Natural killer cell treated with Interleukin-12 subunit alpha and Interleukin-12 subunit beta and Interleukin-15 and Interleukin-18, amount 100 ng/mL, for 72 hours (primary cell): ENCODE measurements at regions not wholly inside any gene's neighbourhood (a gene's known extent, or its start where the extent isn't known, plus 50 kb on each side); places are given as distances from the start of the nearest gene placed in this dataset.
"Not testable (repeated sequence)": the region's sequence is repeated elsewhere in the genome, so short reads cannot be mapped to it uniquely, and the experiment has no call there.

ENCODE experiments used
- ATAC-seq, 2 donors: fragments of 150-1000 bp; cut with Tn5 transposase in 1 of 2; sonication (Bioruptor Pico), chemical (Tn5 transposase) in 1 of 2; 2 replicates each; pipeline ENCODE4 v1.10.0; 2021
- DNase-seq: peaks from one replicate; pipeline ENCODE4 v3.0.0; 2022; ENCODE audit warnings: low spot score
- H3K27ac Mint-ChIP-seq, 2 donors: 1 replicate in 1 of 2; 2 replicates in 1 of 2; pipeline ENCODE4 v1.8.0; 2022; ENCODE audit warnings: mixed read lengths in 2 of 2, mild to moderate bottlenecking in 1 of 2, moderate library complexity in 1 of 2
- H3K27me3 Mint-ChIP-seq, 2 donors: 1 replicate in 1 of 2; 2 replicates in 1 of 2; pipeline ENCODE4 v1.8.0; 2022; ENCODE audit warnings: mixed read lengths in 2 of 2
- H3K36me3 Mint-ChIP-seq: one replicate; pipeline ENCODE4 v1.8.0; 2022; ENCODE audit warnings: mixed read lengths
- H3K4me1 Mint-ChIP-seq, 2 donors: 1 replicate in 1 of 2; 2 replicates in 1 of 2; pipeline ENCODE4 v1.8.0; 2022; ENCODE audit warnings: low read depth in 2 of 2, mixed read lengths in 2 of 2, mild to moderate bottlenecking in 1 of 2
- H3K4me3 Mint-ChIP-seq: one replicate; pipeline ENCODE4 v1.8.0; 2022; ENCODE audit warnings: mixed read lengths
- H3K9me3 Mint-ChIP-seq: 2 replicates; pipeline ENCODE4 v1.8.0; 2022; ENCODE audit warnings: mixed read lengths

DNA sequence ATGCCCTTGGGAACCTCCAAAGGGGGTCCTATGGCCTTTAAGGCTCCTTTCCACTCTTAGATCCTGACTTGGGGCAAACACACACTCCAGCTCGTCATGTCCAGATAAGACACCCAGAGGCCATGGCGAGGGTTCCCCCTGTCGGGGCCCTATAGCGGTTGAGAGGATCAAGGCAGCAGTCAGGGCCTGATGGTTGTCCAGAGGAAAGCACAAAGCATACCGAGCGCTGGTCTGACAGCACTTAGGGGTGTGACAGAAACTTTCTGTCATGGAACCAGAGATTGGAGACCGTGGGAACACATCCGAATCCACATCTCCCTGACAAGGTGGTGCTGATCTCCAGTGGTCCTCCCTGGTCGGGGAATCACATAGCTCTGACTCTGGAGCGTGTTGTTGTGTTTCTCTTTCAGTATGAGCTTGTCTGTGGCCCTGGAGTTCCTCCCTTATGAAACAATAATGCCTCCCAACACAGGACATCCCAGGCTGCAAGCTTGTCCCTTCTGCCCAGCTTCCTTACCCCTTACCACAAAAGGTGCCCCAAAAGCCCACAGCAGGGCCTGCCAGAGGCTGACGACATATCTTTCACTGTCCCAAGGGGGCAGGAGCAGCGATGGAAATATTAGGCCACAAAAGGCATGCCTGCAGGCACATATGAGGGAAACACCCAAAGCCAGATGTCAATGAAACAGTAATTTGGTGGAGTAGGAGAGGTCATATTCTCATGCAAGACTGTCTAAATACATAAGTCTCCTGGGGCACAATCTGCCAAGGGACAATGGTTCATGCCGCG lies 144.2 kb downstream of the ADRA2C start:
- H3K27me3 Mint-ChIP-seq, result peaks cover 26% of the 10 kb centered on the region in 2 donors
- not testable (repeated sequence) for H3K27ac Mint-ChIP-seq, H3K9me3 Mint-ChIP-seq, DNase-seq, ATAC-seq, H3K4me1 Mint-ChIP-seq, H3K4me3 Mint-ChIP-seq, H3K36me3 Mint-ChIP-seq

DNA sequence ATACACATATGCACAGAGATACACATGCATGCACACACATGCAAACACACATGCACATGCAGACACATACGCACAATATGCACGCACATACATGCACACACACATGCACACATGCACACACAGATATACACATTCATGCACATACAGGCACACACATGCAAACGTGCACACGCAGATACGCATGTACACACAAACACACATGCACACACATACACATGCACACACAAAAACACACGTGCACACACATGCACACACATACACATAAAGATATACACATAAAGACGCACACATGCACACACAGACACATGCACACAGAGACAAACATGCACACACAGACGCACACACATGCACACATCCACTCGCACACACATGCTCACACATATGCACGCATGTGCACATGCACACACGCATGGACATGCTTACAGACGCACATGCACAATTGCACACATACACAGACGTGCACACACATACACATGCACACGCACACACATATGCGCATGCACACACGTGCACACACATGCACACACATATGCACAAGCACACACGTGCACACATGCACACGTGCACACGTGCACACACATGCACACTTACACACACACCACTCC lies 145.2 kb downstream of the ADRA2C start:
- no peak overlapping the region for H3K27ac Mint-ChIP-seq
- H3K4me3 Mint-ChIP-seq, result no peak overlapping the region
- H3K4me1 Mint-ChIP-seq, result peaks cover 0 to 4% of the 10 kb centered on the region in 2 donors
- no peaks in the 10 kb centered on the region for H3K36me3 Mint-ChIP-seq
- no peak for ATAC-seq
- H3K27me3 Mint-ChIP-seq, result peaks cover 19 to 24% of the 10 kb centered on the region in 2 donors
- peaks cover 6% of the 10 kb centered on the region for H3K9me3 Mint-ChIP-seq
- DNase-seq, result no peak

DNA sequence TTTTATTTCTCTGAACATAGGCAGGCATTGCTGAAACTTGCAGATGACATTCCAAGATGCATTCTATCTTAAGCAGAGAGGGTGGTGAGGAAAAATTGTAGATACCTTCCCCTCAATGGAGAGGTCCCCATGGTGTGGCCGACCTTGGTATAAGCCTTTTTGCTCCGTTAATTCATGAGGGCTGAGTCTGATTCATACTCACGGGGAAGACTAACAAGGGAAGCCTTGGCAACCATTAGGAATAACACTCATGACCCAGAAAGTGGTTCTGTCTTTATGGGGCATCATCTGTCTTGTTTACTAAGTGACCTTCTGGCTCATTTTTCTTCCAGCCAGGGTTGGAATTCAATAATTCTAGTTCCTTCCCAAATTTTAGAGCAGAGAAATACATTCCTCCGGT lies 148.3 kb downstream of the ADRA2C start:
- not testable (repeated sequence) for H3K27ac Mint-ChIP-seq, DNase-seq, H3K4me1 Mint-ChIP-seq, H3K9me3 Mint-ChIP-seq, ATAC-seq, H3K36me3 Mint-ChIP-seq, H3K4me3 Mint-ChIP-seq
- H3K27me3 Mint-ChIP-seq, result peaks cover 18 to 28% of the 10 kb centered on the region in 2 donors

DNA sequence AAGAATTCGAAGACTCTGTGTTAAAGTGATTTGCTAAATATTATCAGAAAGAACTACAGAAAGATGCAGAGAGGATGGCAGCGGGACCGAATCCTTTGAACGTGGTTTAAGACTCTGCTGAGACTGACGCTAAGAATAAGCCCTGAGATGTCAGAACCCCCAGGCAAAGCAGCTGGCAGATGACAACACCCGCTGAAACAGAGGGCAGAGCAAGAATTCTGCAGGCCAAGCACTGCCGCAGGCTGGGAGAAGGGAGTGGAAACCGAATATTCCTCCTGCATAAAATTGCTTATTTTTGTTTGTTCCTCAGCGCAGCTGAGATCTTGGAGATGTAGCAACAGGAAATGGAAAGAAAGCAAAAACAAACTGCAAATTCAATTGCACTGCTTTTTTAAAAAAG lies 153.3 kb downstream of the ADRA2C start:
- DNase-seq, H3K36me3 Mint-ChIP-seq, ATAC-seq, H3K4me3 Mint-ChIP-seq, H3K27ac Mint-ChIP-seq, H3K9me3 Mint-ChIP-seq, H3K4me1 Mint-ChIP-seq: not testable (repeated sequence)
- H3K27me3 Mint-ChIP-seq, result peaks cover 23 to 29% of the 10 kb centered on the region in 2 donors

DNA sequence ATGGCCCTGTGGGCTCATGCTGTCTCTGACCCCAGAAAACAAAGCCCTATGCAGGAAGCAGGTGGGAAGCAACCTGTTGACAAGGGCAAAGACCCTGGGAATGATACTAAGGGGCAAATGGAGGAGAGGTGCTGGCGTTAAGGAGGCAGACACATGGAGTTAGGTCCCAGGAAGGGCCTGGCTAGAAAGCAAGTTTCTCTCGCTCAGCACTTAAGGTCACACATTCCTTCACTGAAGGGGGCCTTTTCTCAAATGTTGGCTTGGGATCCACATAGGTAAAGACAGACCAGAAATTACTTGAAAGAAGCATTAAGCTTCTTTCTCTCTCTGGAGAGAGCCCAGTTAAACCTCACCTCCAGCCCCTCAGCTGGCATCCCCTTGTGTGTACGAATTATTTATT lies 155.7 kb downstream of the ADRA2C start:
- H3K27ac Mint-ChIP-seq, H3K4me1 Mint-ChIP-seq, ATAC-seq, H3K36me3 Mint-ChIP-seq, H3K9me3 Mint-ChIP-seq, H3K4me3 Mint-ChIP-seq, DNase-seq: not testable (repeated sequence)
- H3K27me3 Mint-ChIP-seq, result peaks cover 17 to 20% of the 10 kb centered on the region in 2 donors

DNA sequence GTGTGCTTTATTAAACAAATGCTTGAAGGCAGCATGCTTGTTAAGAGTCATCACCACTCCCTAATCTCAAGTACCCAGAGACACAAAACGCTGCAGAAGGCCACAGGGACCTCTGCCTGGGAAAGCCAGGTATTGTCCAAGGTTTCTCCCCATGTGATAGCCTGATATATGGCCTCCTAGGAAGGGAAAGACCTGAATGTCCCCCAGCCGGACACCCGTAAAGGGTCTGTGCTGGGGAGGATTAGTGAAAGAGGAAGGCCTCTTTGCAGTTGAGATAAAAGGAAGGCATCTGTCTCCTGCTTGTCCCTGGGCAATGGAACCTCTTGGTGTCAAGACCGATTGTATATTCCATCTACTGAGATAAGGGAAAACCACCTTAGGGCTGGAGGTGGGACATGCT lies 159.7 kb downstream of the ADRA2C start:
- not testable (repeated sequence) for H3K27ac Mint-ChIP-seq, H3K4me3 Mint-ChIP-seq, H3K4me1 Mint-ChIP-seq, H3K9me3 Mint-ChIP-seq, DNase-seq, ATAC-seq, H3K36me3 Mint-ChIP-seq
- peaks cover 10 to 27% of the 10 kb centered on the region in 2 donors for H3K27me3 Mint-ChIP-seq

DNA sequence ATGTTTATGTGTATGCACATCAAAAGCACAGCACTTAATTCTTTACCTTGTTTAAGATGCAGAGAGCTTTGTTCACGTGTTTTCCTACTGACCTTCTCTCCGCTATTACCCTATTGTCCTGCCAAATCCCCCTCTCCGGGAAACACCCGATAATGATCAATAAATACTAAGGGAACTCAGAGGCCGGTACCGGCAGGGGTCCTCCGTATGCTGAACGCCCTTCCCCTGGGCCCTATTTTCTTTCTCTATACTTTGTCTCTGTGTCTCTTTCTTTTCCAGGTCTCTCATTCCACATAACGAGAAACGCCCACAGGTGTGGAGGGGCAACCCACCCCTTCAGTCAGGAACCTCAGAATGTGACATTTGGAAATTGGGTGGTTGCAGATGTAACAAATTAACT lies 160.1 kb downstream of the ADRA2C start:
- ATAC-seq, H3K9me3 Mint-ChIP-seq, H3K36me3 Mint-ChIP-seq, H3K27ac Mint-ChIP-seq, H3K4me3 Mint-ChIP-seq, H3K4me1 Mint-ChIP-seq, DNase-seq: not testable (repeated sequence)
- peaks cover 7 to 24% of the 10 kb centered on the region in 2 donors for H3K27me3 Mint-ChIP-seq

DNA sequence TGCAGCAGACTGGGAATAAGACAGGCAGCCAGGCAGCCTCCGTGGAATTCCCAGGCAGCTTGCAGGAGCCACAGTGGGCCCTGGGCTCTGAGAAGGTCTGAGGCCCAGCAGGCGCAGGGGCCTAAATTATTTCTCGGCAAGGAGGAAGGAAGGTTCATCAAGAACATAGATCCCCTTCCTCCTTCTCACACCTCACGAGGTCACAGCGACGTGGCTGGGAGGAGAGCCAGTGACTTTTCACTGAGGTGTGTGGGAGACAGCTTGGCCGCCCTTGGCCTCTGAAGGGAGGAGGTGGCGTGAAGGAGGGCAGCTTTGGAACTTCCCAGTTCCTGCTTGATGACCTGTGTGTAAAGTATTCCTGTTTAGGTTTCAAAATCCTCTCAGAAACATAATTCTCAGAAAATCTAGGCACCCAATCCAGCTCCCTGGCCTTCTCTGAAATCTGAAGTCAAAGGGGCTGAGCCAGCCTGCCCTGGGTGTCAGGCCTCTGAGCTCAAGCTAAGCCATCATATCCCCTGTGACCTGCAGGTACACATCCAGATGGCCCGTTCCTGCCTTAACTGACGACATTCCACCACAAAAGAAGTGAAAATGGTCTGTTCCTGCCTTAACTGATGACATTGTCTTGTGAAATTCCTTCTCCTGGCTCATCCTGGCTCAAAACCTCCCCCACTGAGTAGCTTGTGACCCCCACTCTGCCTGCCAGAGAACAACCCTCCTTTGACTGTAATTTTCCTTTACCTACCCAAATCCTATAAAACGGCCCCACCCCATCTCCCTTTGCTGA lies 161.0 kb downstream of the ADRA2C start:
- H3K27me3 Mint-ChIP-seq, result peaks cover 7 to 24% of the 10 kb centered on the region in 2 donors
- DNase-seq, H3K36me3 Mint-ChIP-seq, H3K27ac Mint-ChIP-seq, H3K4me3 Mint-ChIP-seq, ATAC-seq, H3K4me1 Mint-ChIP-seq, H3K9me3 Mint-ChIP-seq: not testable (repeated sequence)

DNA sequence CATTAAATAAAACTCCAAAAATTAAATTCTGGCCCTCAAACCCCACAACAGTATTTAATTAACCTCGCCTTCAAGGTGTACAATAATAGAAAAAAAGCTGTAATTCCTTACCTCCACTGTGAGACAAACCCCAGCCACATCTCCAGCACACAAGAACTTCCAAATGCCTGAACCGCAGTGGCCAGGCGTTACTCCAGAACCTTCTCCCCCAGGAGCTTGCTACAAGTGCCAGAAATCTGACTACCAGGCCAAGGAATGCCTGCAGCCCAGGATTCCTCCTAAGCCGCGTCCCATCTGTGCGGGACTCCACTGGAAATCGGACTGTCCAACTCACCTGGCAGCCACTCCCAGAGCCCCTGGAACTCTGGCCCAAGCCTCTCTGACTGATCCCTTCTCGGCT lies 163.2 kb downstream of the ADRA2C start:
- not testable (repeated sequence) for H3K27ac Mint-ChIP-seq, H3K9me3 Mint-ChIP-seq, H3K36me3 Mint-ChIP-seq, ATAC-seq, DNase-seq, H3K4me3 Mint-ChIP-seq, H3K4me1 Mint-ChIP-seq
- H3K27me3 Mint-ChIP-seq, result peaks cover 0 to 24% of the 10 kb centered on the region in 2 donors

DNA sequence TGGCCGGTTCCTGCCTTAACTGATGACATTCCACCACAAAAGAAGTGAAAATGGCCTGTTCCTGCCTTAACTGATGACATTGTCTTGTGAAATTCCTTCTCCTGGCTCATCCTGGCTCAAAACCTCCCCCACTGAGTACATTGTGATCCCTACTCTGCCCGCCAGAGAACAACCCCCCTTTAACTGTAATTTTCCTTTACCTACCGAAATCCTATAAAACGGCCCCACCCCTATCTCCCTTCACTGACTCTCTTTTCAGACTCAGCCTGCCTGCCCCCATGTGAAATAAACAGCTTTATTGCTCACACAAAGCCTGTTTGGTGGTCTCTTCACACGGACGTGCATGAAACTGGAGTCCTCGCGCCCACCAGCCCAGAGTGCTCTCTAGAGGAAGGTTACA lies 166.5 kb downstream of the ADRA2C start:
- not testable (repeated sequence) for H3K4me3 Mint-ChIP-seq, ATAC-seq, H3K4me1 Mint-ChIP-seq, H3K36me3 Mint-ChIP-seq, DNase-seq, H3K27ac Mint-ChIP-seq, H3K9me3 Mint-ChIP-seq
- peaks cover 0 to 16% of the 10 kb centered on the region in 2 donors for H3K27me3 Mint-ChIP-seq

DNA sequence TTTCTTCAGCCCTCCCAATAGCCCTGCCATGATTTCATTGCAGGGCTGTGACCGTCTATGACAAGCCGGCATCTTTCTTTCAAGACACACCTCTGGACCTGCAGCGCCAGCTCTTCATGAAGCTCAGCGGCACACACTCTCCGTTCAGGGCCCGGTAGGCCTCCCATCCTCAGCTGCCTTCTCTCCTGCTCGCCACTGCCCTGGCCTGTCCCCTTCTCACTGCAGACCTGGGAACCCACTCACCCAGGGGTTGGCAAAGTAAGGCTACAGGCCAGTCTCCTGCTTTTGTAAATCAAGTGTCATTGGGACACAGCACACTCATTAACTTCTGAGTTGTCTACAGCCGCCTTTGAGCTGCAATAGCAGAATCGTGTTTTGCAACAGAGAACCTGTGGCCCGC lies 169.2 kb downstream of the ADRA2C start:
- DNase-seq, H3K4me1 Mint-ChIP-seq, H3K4me3 Mint-ChIP-seq: not testable (repeated sequence)

DNA sequence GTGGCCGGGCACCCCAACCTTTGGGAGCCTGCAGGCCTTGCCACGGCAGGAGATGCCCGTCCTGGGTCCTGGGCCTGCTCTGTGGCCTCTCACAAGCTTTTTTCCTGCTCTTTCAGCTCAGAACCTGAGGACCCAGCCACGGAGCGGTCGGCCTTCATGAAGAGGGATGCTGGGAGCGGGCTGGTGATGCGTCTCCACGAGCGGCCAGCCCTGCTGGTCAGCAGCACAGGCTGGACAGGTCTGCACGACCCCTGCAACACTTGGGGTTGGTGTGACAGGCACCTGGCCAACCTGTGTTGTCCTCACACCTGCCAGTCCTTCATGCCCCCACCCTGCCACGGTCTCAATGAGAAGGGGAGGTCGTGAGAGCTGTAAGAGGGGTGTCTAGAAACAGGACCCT lies 170.0 kb downstream of the ADRA2C start:
- Mint-ChIP-seq H3K36me3 (no peaks in the 10 kb centered on the region), H3K27me3 (no peaks in the 10 kb centered on the region), H3K9me3 (no peaks in the 10 kb centered on the region), H3K27ac (no peak overlapping the region), H3K4me1 (no peaks in the 10 kb centered on the region), H3K4me3 (no peak overlapping the region)
- no peak for DNase-seq
- ATAC-seq, result no peak

More for the DNA sequence above, 169.2 kb downstream of the ADRA2C start:
- ATAC-seq, H3K36me3 Mint-ChIP-seq, H3K27me3 Mint-ChIP-seq, H3K27ac Mint-ChIP-seq, H3K9me3 Mint-ChIP-seq: not testable (repeated sequence)

DNA sequence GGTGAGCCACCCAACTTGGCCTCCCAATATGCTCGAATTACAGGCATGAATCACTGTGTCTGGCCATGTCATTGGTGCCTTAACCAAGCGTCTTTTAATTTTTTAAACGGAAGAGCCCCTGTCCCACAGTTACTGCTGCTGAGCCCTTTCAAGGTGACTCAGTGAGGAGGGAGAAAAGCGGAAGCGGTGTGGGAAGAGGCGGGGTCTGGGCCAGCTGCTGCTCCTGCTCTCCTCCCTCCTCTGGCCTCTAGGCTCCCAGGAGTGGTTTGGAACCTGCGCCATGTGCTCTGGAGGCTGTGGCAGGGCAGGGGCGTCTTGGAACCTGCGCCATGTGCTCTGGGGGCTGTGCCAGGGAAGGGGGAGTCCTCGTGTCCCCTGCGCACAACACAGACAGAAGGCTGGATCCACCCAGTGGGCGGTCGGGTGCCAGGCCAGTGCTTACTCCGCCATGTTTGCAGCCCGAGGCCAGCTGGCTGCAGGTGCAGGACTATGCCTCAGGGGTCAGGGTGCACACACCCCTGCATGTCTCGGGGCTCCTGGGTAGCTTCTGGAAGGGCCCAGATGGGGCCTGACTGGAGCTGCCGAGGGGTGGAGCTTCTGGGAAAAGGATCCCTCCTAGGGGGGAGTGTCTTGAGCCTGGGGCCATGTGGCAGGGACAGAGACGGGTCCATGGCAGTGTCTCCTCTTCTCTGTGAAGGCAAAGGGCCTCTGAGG lies 171.8 kb downstream of the ADRA2C start:
- H3K4me1 Mint-ChIP-seq, H3K4me3 Mint-ChIP-seq, H3K9me3 Mint-ChIP-seq, H3K27ac Mint-ChIP-seq, H3K36me3 Mint-ChIP-seq, H3K27me3 Mint-ChIP-seq, ATAC-seq, DNase-seq: not testable (repeated sequence)
